ENCODE measurements at regions not wholly inside any gene's neighbourhood (a gene's known extent, or its start where the extent isn't known, plus 50 kb on each side); places are given as distances from the start of the nearest gene placed in this dataset.
A peak's percentile ranks its signal among the peaks of the same experiment; 100 is the strongest.

- H3K27me3 ChIP-seq, result no peaks in the 10 kb centered on the region
- no peak overlapping the region for H3K4me3 ChIP-seq (ENCODE audit: low read depth in 1 of 2, low read length in 1 of 2)
- no peak overlapping the region for H3K27ac ChIP-seq
- H3K4me1 ChIP-seq (ENCODE audit: control insufficient read depth in 1 of 2, insufficient read depth in 1 of 2, low read depth in 1 of 2, low read length in 1 of 2), result no peaks in the 10 kb centered on the region
- no peaks in the 10 kb centered on the region for H3K36me3 ChIP-seq
- H3K9me3 ChIP-seq, result no peaks in the 10 kb centered on the region
- TF ChIP-seq CTCF (IDR thresholded peaks at IDR 0.05), result no peak
Observed at GRCh38 chr12:107894589-107894988, 120.1 kb downstream of the ASCL4 start.

- no peaks in the 10 kb centered on the region for H3K36me3 ChIP-seq
- H3K9me3 ChIP-seq, result no peaks in the 10 kb centered on the region
- no peaks in the 10 kb centered on the region for H3K4me1 ChIP-seq (ENCODE audit: control insufficient read depth in 1 of 2, insufficient read depth in 1 of 2, low read depth in 1 of 2, low read length in 1 of 2)
- no peaks in the 10 kb centered on the region for H3K27me3 ChIP-seq
- no peak overlapping the region for H3K4me3 ChIP-seq (ENCODE audit: low read depth in 1 of 2, low read length in 1 of 2)
- no peak overlapping the region for H3K27ac ChIP-seq
- TF ChIP-seq CTCF (IDR thresholded peaks at IDR 0.05), result no peak
Observed at GRCh38 chr12:107895966-107896365, 121.5 kb downstream of the ASCL4 start.

DNA sequence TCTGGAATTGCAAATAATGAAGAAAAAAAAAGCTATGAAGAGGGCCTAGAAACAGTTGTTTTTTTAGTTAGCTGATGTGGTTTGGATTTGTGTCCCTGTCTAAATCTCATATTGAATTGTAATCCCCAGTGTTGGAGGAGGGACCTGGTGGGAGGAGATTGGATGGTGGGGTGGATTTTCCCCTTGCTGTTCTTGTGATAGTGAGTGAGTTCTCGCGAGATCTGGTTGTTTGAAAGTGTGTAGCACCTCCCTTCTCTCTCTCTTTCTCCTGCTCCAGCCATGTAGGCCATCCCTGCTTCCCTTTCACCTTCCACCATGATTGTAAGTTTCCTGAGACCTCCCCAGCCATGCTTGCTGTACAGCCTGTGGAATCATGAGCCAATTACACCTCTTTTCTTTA, 126.1 kb downstream of the ASCL4 start:
- no peak overlapping the region for H3K27ac ChIP-seq
- no peaks in the 10 kb centered on the region for H3K36me3 ChIP-seq
- H3K27me3 ChIP-seq, result peaks cover 41% of the 10 kb centered on the region
- H3K4me3 ChIP-seq (ENCODE audit: low read depth in 1 of 2, low read length in 1 of 2), result no peak overlapping the region
- peaks cover 0 to 8% of the 10 kb centered on the region in 2 experiments for H3K4me1 ChIP-seq (ENCODE audit: control insufficient read depth in 1 of 2, insufficient read depth in 1 of 2, low read depth in 1 of 2, low read length in 1 of 2)
- no peaks in the 10 kb centered on the region for H3K9me3 ChIP-seq
- no peak for TF ChIP-seq CTCF (IDR thresholded peaks at IDR 0.05)

GRCh38 chr12:107903341-107904061, 129.0 kb downstream of the ASCL4 start:
- no peaks in the 10 kb centered on the region for H3K36me3 ChIP-seq
- peaks cover 71% of the 10 kb centered on the region for H3K27me3 ChIP-seq
- no peak overlapping the region for H3K27ac ChIP-seq
- H3K4me1 ChIP-seq (ENCODE audit: control insufficient read depth in 1 of 2, insufficient read depth in 1 of 2, low read depth in 1 of 2, low read length in 1 of 2), result peaks cover 0 to 8% of the 10 kb centered on the region in 2 experiments
- no peaks in the 10 kb centered on the region for H3K9me3 ChIP-seq
- no peak for TF ChIP-seq CTCF (IDR thresholded peaks at IDR 0.05)
- peak overlapping the region in 1 of 2 experiments; percentile 28 for H3K4me3 ChIP-seq (ENCODE audit: low read depth in 1 of 2, low read length in 1 of 2)

DNA sequence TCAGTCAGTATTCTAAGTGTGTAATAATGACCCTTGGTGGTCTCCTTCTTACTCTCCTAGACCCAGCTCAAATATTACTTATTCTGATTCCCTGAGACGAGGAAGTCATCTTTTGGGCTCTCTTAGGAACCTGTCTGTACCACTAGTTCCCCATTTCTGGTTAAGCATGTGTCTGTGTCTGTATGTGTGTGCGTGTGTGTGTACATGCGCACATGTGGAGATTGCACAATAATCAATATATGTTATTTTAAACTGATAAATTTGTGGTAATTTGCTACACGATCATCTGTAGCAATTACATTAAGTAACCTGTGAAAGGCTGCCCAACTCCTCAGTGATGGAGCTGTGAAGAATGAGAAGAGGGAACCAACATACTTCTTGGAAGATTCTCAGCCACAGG, 132.2 kb downstream of the ASCL4 start:
- Histone ChIP-seq H3K27ac (no peak overlapping the region), H3K27me3 (peaks cover 70% of the 10 kb centered on the region), H3K9me3 (no peaks in the 10 kb centered on the region), H3K36me3 (no peaks in the 10 kb centered on the region), H3K4me3 (ENCODE audit: low read depth in 1 of 2, low read length in 1 of 2) (no peak overlapping the region), H3K4me1 (ENCODE audit: control insufficient read depth in 1 of 2, insufficient read depth in 1 of 2, low read depth in 1 of 2, low read length in 1 of 2) (peaks cover 0 to 8% of the 10 kb centered on the region in 2 experiments)
- TF ChIP-seq CTCF (IDR thresholded peaks at IDR 0.05), result no peak
